ENCODE measurements at regions not wholly inside any gene's neighbourhood (a gene's known extent, or its start where the extent isn't known, plus 50 kb on each side); places are given as distances from the start of the nearest gene placed in this dataset.
A peak's percentile ranks its signal among the peaks of the same experiment; 100 is the strongest.

DNA sequence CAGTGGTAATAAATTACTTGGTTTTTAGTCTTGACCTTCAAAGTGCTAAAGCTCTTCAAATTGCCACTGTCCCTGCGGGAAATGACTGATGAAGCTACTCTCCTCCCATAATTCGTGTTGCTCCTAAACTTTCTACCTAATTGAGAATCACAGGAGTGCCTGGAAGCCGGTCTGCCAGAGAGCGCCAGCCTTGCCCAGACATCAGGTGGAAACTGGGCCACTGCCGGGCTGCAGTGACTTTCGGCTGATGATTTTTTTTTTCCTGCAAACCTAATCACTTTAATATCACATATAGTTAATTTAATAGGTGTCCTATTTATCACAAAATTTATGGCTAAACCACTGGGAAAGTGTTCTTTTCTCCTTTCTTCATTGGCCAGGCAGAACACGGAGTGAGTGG, 59.6 kb upstream of the UBE3C start:
- Histone ChIP-seq H3K79me2 (ENCODE audit: insufficient read depth) (no peaks in the 10 kb centered on the region), H3K4me2 (ENCODE audit: unreplicated experiment) (no peak overlapping the region), H3K9ac (no peak overlapping the region), H3K4me3 (no peak overlapping the region), H3K9me2 (ENCODE audit: insufficient read depth) (no peaks in the 10 kb centered on the region), H3K27me3 (replicated peaks; ENCODE audit: insufficient read depth) (peaks cover 43% of the 10 kb centered on the region), H3F3A (ENCODE audit: insufficient read depth) (no peaks in the 10 kb centered on the region), H4K20me1 (ENCODE audit: insufficient read depth) (no peaks in the 10 kb centered on the region), H3K27ac (no peak overlapping the region), H2AFZ (no peak overlapping the region), H3K36me3 (ENCODE audit: low read depth) (no peaks in the 10 kb centered on the region), H3K4me1 (ENCODE audit: insufficient read depth) (no peaks in the 10 kb centered on the region), H3K9me3 (ENCODE audit: low read depth) (no peaks in the 10 kb centered on the region)
- TF ChIP-seq EZH2phosphoT487 (IDR thresholded peaks at IDR 0.05; ENCODE audit: insufficient read depth, low read depth) (no peak), EZH2 (IDR thresholded peaks at IDR 0.05; ENCODE audit: insufficient read depth, poor library complexity, severe bottlenecking) (no peak)
- WGBS, 2 experiments (ENCODE audit: low coverage in 1 of 2, low lambda C conversion rate in 2 of 2, missing lambda C conversion rate in 2 of 2): 70 to 73% methylated on average over 7 of the region's 7 CpGs
- in situ Hi-C loops (cut with MboI): no loop called here
- DNase-seq: no peak

GRCh38 chr7:157080111-157080730, 58.5 kb upstream of the UBE3C start:
- peak; percentile 32 for DNase-seq
- no peak overlapping the region for H3K9ac ChIP-seq
- H3K27ac ChIP-seq: no peak overlapping the region
- no peaks in the 10 kb centered on the region for H3F3A ChIP-seq (ENCODE audit: insufficient read depth)
- H2AFZ ChIP-seq: no peak overlapping the region
- no peak overlapping the region for H3K4me2 ChIP-seq (ENCODE audit: unreplicated experiment)
- H4K20me1 ChIP-seq (ENCODE audit: insufficient read depth): no peaks in the 10 kb centered on the region
- no peaks in the 10 kb centered on the region for H3K9me3 ChIP-seq (ENCODE audit: low read depth)
- H3K4me3 ChIP-seq: no peak overlapping the region
- WGBS, 2 experiments (ENCODE audit: low coverage in 1 of 2, low lambda C conversion rate in 2 of 2, missing lambda C conversion rate in 2 of 2): 67 to 69% methylated on average over 10 of the region's 10 CpGs
- peaks cover 32% of the 10 kb centered on the region for H3K27me3 ChIP-seq (replicated peaks; ENCODE audit: insufficient read depth)
- in situ Hi-C loops (cut with MboI): no loop called here
- TF ChIP-seq EZH2phosphoT487 (IDR thresholded peaks at IDR 0.05; ENCODE audit: insufficient read depth, low read depth): no peak
- TF ChIP-seq EZH2 (IDR thresholded peaks at IDR 0.05; ENCODE audit: insufficient read depth, poor library complexity, severe bottlenecking): no peak
- H3K9me2 ChIP-seq (ENCODE audit: insufficient read depth): no peaks in the 10 kb centered on the region
- no peaks in the 10 kb centered on the region for H3K79me2 ChIP-seq (ENCODE audit: insufficient read depth)
- H3K36me3 ChIP-seq (ENCODE audit: low read depth): no peaks in the 10 kb centered on the region
- H3K4me1 ChIP-seq (ENCODE audit: insufficient read depth): no peaks in the 10 kb centered on the region

GRCh38 chr7:157086508-157087187, 52.1 kb upstream of the UBE3C start:
- Histone ChIP-seq H3K27me3 (replicated peaks; ENCODE audit: insufficient read depth) (peaks cover 16% of the 10 kb centered on the region; the same call in 1 of the 2 replicates), H3K9ac (no peak overlapping the region), H3K4me1 (ENCODE audit: insufficient read depth) (no peaks in the 10 kb centered on the region), H3K4me3 (no peak overlapping the region), H3K79me2 (ENCODE audit: insufficient read depth) (no peaks in the 10 kb centered on the region), H3K27ac (no peak overlapping the region), H3F3A (ENCODE audit: insufficient read depth) (no peaks in the 10 kb centered on the region), H2AFZ (no peak overlapping the region), H3K9me2 (ENCODE audit: insufficient read depth) (no peaks in the 10 kb centered on the region), H4K20me1 (ENCODE audit: insufficient read depth) (no peaks in the 10 kb centered on the region), H3K9me3 (ENCODE audit: low read depth) (no peaks in the 10 kb centered on the region), H3K4me2 (ENCODE audit: unreplicated experiment) (no peak overlapping the region), H3K36me3 (ENCODE audit: low read depth) (no peaks in the 10 kb centered on the region)
- 32 to 33% methylated on average over 4 to 9 of the region's 9 CpGs for WGBS, 2 experiments (ENCODE audit: low coverage in 1 of 2, low lambda C conversion rate in 2 of 2, missing lambda C conversion rate in 2 of 2)
- in situ Hi-C loops (cut with MboI): no loop called here
- TF ChIP-seq EZH2phosphoT487 (IDR thresholded peaks at IDR 0.05; ENCODE audit: insufficient read depth, low read depth) (no peak), EZH2 (IDR thresholded peaks at IDR 0.05; ENCODE audit: insufficient read depth, poor library complexity, severe bottlenecking) (no peak)
- DNase-seq: no peak

- 73 to 76% methylated on average over 24 of the region's 24 CpGs for WGBS, 2 experiments (ENCODE audit: low coverage in 1 of 2, low lambda C conversion rate in 2 of 2, missing lambda C conversion rate in 2 of 2)
These were observed 51.1 kb upstream of the UBE3C start for GRCh38 chr7:157087646-157088045.

More at GRCh38 chr7:157087646-157088045, 51.1 kb upstream of the UBE3C start:
- peaks cover 16% of the 10 kb centered on the region; the same call in 1 of the 2 replicates for H3K27me3 ChIP-seq (replicated peaks; ENCODE audit: insufficient read depth)
- no peak overlapping the region for H3K27ac ChIP-seq
- H3F3A ChIP-seq (ENCODE audit: insufficient read depth): no peaks in the 10 kb centered on the region
- H3K4me3 ChIP-seq: no peak overlapping the region
- no peak overlapping the region for H2AFZ ChIP-seq
- DNase-seq: no peak
- H3K9me2 ChIP-seq (ENCODE audit: insufficient read depth): no peaks in the 10 kb centered on the region
- no peak overlapping the region for H3K4me2 ChIP-seq (ENCODE audit: unreplicated experiment)
- no peak overlapping the region for H3K9ac ChIP-seq
- H3K9me3 ChIP-seq (ENCODE audit: low read depth): no peaks in the 10 kb centered on the region
- H3K36me3 ChIP-seq (ENCODE audit: low read depth): no peaks in the 10 kb centered on the region
- no peaks in the 10 kb centered on the region for H4K20me1 ChIP-seq (ENCODE audit: insufficient read depth)
- in situ Hi-C loops (cut with MboI): no loop called here
- H3K79me2 ChIP-seq (ENCODE audit: insufficient read depth): no peaks in the 10 kb centered on the region
- TF ChIP-seq EZH2phosphoT487 (IDR thresholded peaks at IDR 0.05; ENCODE audit: insufficient read depth, low read depth): no peak
- no peak for TF ChIP-seq EZH2 (IDR thresholded peaks at IDR 0.05; ENCODE audit: insufficient read depth, poor library complexity, severe bottlenecking)
- no peaks in the 10 kb centered on the region for H3K4me1 ChIP-seq (ENCODE audit: insufficient read depth)
